ENCODE measurements at regions not wholly inside any gene's neighbourhood (a gene's known extent, or its start where the extent isn't known, plus 50 kb on each side); places are given as distances from the start of the nearest gene placed in this dataset.

- TF ChIP-seq TAF7 (tag; IDR thresholded peaks at IDR 0.05): no peak
- no peak for TF ChIP-seq ATF3 (IDR thresholded peaks at IDR 0.05)
- TF ChIP-seq ATF3 (CRISPR knock-in tag; conservative IDR thresholded peaks at IDR 0.05): no peak
- TF ChIP-seq SP1 (CRISPR knock-in tag; IDR thresholded peaks at IDR 0.05): no peak
- TF ChIP-seq KLF10 (CRISPR knock-in tag; IDR thresholded peaks at IDR 0.05): no peak
- TF ChIP-seq NCOA6 (IDR thresholded peaks at IDR 0.05): no peak
- TF ChIP-seq EP300 (IDR thresholded peaks at IDR 0.05; ENCODE audit: low read length): no peak
- no peak for TF ChIP-seq ZNF143 (CRISPR knock-in tag; IDR thresholded peaks at IDR 0.05)
- no peak for TF ChIP-seq ARNT (IDR thresholded peaks at IDR 0.05)
- no peak for TF ChIP-seq POLR2AphosphoS5 (IDR thresholded peaks at IDR 0.05; ENCODE audit: control insufficient read depth, insufficient read depth, low read depth, low read length)
Measured at GRCh38 chr1:38365242-38365641, 318.6 kb upstream of the POU3F1 start.

Data from K562 (cell line).